Loucy (cell line): ENCODE measurements at regions not wholly inside any gene's neighbourhood (a gene's known extent, or its start where the extent isn't known, plus 50 kb on each side); places are given as distances from the start of the nearest gene placed in this dataset.

Experiments
- H2AFZ ChIP-seq: fragments of 200-600 bp; sonication (generic); 2 replicates; pipeline ENCODE4 v1.6.0; 2016; ENCODE audit warnings: antibody characterized with exemption, mild to moderate bottlenecking, low read length, moderate library complexity
- H3F3A ChIP-seq: fragments of 200-600 bp; 2 replicates; pipeline ENCODE4 v1.6.0; 2016; ENCODE audit warnings: antibody characterized with exemption, low read depth, mild to moderate bottlenecking
- H3K27me3 ChIP-seq: fragments of 200-600 bp; sonication (generic); 2 replicates; pipeline ENCODE4 v1.6.1; 2014; ENCODE audit warnings: low read length, mild to moderate bottlenecking; ENCODE audit not compliant: insufficient read depth, poor library complexity, severe bottlenecking
- H3K36me3 ChIP-seq: fragments of 200-600 bp; sonication (generic); 2 replicates; pipeline ENCODE4 v1.6.1; 2016; ENCODE audit warnings: low read length; ENCODE audit not compliant: insufficient read depth
- H3K4me1 ChIP-seq: fragments of 200-600 bp; sonication (generic); 2 replicates; pipeline ENCODE4 v1.5.1; 2014; ENCODE audit warnings: low read length, mild to moderate bottlenecking; ENCODE audit not compliant: insufficient read depth, poor library complexity, severe bottlenecking
- H3K4me2 ChIP-seq: fragments of 200-600 bp; sonication (generic); 2 replicates; pipeline ENCODE4 v1.6.0; 2014; ENCODE audit warnings: antibody characterized with exemption, low read length, low read depth, mild to moderate bottlenecking; ENCODE audit not compliant: poor library complexity, severe bottlenecking
- H3K4me3 ChIP-seq: fragments of 200-600 bp; sonication (generic); 2 replicates; pipeline ENCODE4 v1.5.1; 2014; ENCODE audit warnings: low read length, mild to moderate bottlenecking, mixed read lengths; ENCODE audit not compliant: poor library complexity, severe bottlenecking
- H3K79me2 ChIP-seq: fragments of 200-600 bp; sonication (generic); 2 replicates; pipeline ENCODE4 v1.6.1; 2014; ENCODE audit warnings: low read length; ENCODE audit not compliant: insufficient read depth
- H3K9ac ChIP-seq: fragments of 200-600 bp; sonication (generic); 2 replicates; pipeline ENCODE4 v1.6.0; 2014; ENCODE audit warnings: mild to moderate bottlenecking, low read depth, low read length, moderate library complexity; ENCODE audit not compliant: poor library complexity, severe bottlenecking
- H3K9me2 ChIP-seq: fragments of 200-600 bp; sonication (generic); replicated peaks from 2 replicates; pipeline ENCODE4 v1.6.1; 2016; ENCODE audit warnings: low read depth, low read length, mixed read lengths
- H3K9me3 ChIP-seq: fragments of 200-600 bp; sonication (generic); 2 replicates; pipeline ENCODE4 v1.6.1; 2014; ENCODE audit warnings: mild to moderate bottlenecking, antibody characterized with exemption, low read length, low read depth; ENCODE audit not compliant: insufficient read depth
- H4K20me1 ChIP-seq: fragments of 200-600 bp; sonication (generic); 2 replicates; pipeline ENCODE4 v1.6.0; 2014; ENCODE audit warnings: antibody characterized with exemption, low read length, mild to moderate bottlenecking; ENCODE audit not compliant: insufficient read depth, poor library complexity, severe bottlenecking
- EZH2phosphoT487 ChIP-seq: fragments of 200-600 bp; IDR thresholded peaks from 2 replicates; pipeline ENCODE4 v1.6.1; 2018; ENCODE audit warnings: antibody characterized with exemption, mild to moderate bottlenecking, moderate library complexity, borderline replicate concordance
- TF ChIP-seq, protein P1 (sequence below): fragments of 200-600 bp; sonication (generic); conservative IDR thresholded peaks from 2 replicates; pipeline ENCODE4 v1.5.1; 2014; ENCODE audit warnings: mild to moderate bottlenecking, antibody characterized with exemption, low read length

DNA sequence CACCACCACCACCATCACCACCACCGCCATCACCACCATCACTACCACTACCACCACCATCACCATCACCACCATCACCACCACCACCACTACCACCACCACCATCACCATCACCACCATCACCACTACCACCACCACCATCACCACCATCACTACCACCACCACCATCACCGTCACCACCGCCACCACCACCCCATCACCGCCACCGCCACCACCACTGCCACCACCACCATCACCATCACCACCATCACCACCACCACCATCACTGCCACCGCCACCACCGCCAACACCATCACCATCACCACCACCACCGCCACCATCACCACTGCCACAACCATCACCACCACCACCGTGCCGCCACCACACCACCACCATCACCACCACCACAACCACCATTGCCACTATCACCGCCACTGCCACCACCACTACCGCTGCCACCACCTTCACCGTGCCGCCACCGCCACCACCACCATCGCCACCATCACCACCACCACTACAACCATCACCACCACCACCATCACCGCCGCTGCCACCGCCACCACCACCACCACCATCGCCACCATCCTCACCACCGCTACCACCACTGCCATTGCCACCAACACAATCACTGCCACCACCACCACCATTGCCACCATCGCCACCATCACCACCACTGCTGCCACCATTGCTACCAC, 1511.3 kb upstream of the AGA start:
- Histone ChIP-seq H3K4me1 (no peaks in the 10 kb centered on the region), H3K36me3 (no peaks in the 10 kb centered on the region), H3K27me3 (no peaks in the 10 kb centered on the region), H3F3A (no peaks in the 10 kb centered on the region), H4K20me1 (no peaks in the 10 kb centered on the region), H3K9me2 (no peaks in the 10 kb centered on the region), H3K9ac (no peak overlapping the region), H3K9me3 (no peaks in the 10 kb centered on the region), H3K4me2 (no peak overlapping the region), H3K4me3 (no peak overlapping the region), H2AFZ (no peak overlapping the region), H3K79me2 (no peaks in the 10 kb centered on the region)
- TF ChIP-seq, protein P1, sequence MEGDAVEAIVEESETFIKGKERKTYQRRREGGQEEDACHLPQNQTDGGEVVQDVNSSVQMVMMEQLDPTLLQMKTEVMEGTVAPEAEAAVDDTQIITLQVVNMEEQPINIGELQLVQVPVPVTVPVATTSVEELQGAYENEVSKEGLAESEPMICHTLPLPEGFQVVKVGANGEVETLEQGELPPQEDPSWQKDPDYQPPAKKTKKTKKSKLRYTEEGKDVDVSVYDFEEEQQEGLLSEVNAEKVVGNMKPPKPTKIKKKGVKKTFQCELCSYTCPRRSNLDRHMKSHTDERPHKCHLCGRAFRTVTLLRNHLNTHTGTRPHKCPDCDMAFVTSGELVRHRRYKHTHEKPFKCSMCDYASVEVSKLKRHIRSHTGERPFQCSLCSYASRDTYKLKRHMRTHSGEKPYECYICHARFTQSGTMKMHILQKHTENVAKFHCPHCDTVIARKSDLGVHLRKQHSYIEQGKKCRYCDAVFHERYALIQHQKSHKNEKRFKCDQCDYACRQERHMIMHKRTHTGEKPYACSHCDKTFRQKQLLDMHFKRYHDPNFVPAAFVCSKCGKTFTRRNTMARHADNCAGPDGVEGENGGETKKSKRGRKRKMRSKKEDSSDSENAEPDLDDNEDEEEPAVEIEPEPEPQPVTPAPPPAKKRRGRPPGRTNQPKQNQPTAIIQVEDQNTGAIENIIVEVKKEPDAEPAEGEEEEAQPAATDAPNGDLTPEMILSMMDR = no peak
- TF ChIP-seq EZH2phosphoT487 = no peak

GRCh38 chr4:178955614-178956013, 1513.4 kb upstream of the AGA start:
- H2AFZ ChIP-seq = no peak overlapping the region
- H3K4me1 ChIP-seq = no peaks in the 10 kb centered on the region
- H3K36me3 ChIP-seq = no peaks in the 10 kb centered on the region
- H3K27me3 ChIP-seq = no peaks in the 10 kb centered on the region
- no peaks in the 10 kb centered on the region for H3K79me2 ChIP-seq
- no peaks in the 10 kb centered on the region for H3K9me3 ChIP-seq
- H3K4me3 ChIP-seq = no peak overlapping the region
- no peak overlapping the region for H3K9ac ChIP-seq
- H3K9me2 ChIP-seq = no peaks in the 10 kb centered on the region
- H3F3A ChIP-seq = no peaks in the 10 kb centered on the region
- no peak overlapping the region for H3K4me2 ChIP-seq
- no peaks in the 10 kb centered on the region for H4K20me1 ChIP-seq
- no peak for TF ChIP-seq EZH2phosphoT487
- TF ChIP-seq, protein P1 = no peak

- no peaks in the 10 kb centered on the region for H3F3A ChIP-seq
- H3K4me3 ChIP-seq = no peak overlapping the region
- no peaks in the 10 kb centered on the region for H3K4me1 ChIP-seq
- H3K4me2 ChIP-seq = no peak overlapping the region
- H3K9me2 ChIP-seq = no peaks in the 10 kb centered on the region
- no peak for TF ChIP-seq EZH2phosphoT487
- TF ChIP-seq, protein P1 = no peak
- H3K27me3 ChIP-seq = no peaks in the 10 kb centered on the region
- H3K9ac ChIP-seq = no peak overlapping the region
- H3K79me2 ChIP-seq = no peaks in the 10 kb centered on the region
- no peaks in the 10 kb centered on the region for H3K36me3 ChIP-seq
- H4K20me1 ChIP-seq = no peaks in the 10 kb centered on the region
- H2AFZ ChIP-seq = no peak overlapping the region
- no peaks in the 10 kb centered on the region for H3K9me3 ChIP-seq
Measured at GRCh38 chr4:178958725-178959440, 1516.6 kb upstream of the AGA start.
